OCI-LY7 (cell line): ENCODE measurements at regions not wholly inside any gene's neighbourhood (a gene's known extent, or its start where the extent isn't known, plus 50 kb on each side); places are given as distances from the start of the nearest gene placed in this dataset.

Experiments
- CTCF ChIP-seq: fragments of 200-600 bp; sonication (generic); conservative IDR thresholded peaks from 2 replicates; pipeline ENCODE4 v1.5.1; 2014; ENCODE audit warnings: mild to moderate bottlenecking, antibody characterized with exemption, low read length, moderate library complexity, mixed read lengths
- EZH2phosphoT487 ChIP-seq: fragments of 200-600 bp; sonication (generic); IDR thresholded peaks from 2 replicates; pipeline ENCODE4 v1.6.1; 2018; ENCODE audit warnings: low read depth, borderline replicate concordance, mild to moderate bottlenecking, mixed run types, antibody characterized with exemption, low read length, moderate library complexity, mixed read lengths

GRCh38 chrX:40470830-40471429 is 109.8 kb upstream of the ATP6AP2 start:
- TF ChIP-seq CTCF (no peak), EZH2phosphoT487 (no peak)
